Body of pancreas (tissue), 4 donors: ENCODE measurements at regions not wholly inside any gene's neighbourhood (a gene's known extent, or its start where the extent isn't known, plus 50 kb on each side); places are given as distances from the start of the nearest gene placed in this dataset.

Experiments
- CTCF ChIP-seq, 7 experiments: fragments of 450-650 bp in 4 of 7; fragments of 200-600 bp in 3 of 7; sonication (generic) in 3 of 7; IDR thresholded peaks; one replicate each; pipeline ENCODE4 v1.5.1; 2016 to 2019; ENCODE audit warnings: antibody characterized with exemption in 7 of 7
- POLR2A ChIP-seq, 3 donors: fragments of 450-650 bp; IDR thresholded peaks; one replicate each; pipeline ENCODE4 v1.6.1; 2016; ENCODE audit warnings: antibody characterized with exemption in 3 of 3, mild to moderate bottlenecking in 2 of 3

GRCh38 chrX:27236681-27237080 is 226.5 kb downstream of the PPP4R3C start:
- no peak for TF ChIP-seq POLR2A (IDR thresholded peaks at IDR 0.05)
- TF ChIP-seq CTCF (IDR thresholded peaks at IDR 0.05), result no peak
